Activated CD8-positive, alpha-beta T cell treated with anti-CD3 and anti-CD28 coated beads for 36 hours (primary cell): ENCODE measurements at regions not wholly inside any gene's neighbourhood (a gene's known extent, or its start where the extent isn't known, plus 50 kb on each side); places are given as distances from the start of the nearest gene placed in this dataset.

Source experiments
- ATAC-seq: fragments of 200-7000 bp; cut with Tn5 transposase; one replicate; pipeline ENCODE4 v1.10.0; 2021; ENCODE audit warnings: mild to moderate bottlenecking, moderate library complexity
- CTCF ChIA-PET: fragments of 350-600 bp; sonication (Branson Sonifier 250); formaldehyde crosslinking; loops from one replicate; lab custom pipeline; 2021; ENCODE audit warnings: antibody characterized with exemption; lab: Charles Lee
- POLR2A ChIA-PET: fragments of 350-600 bp; sonication (Branson Sonifier 250); formaldehyde crosslinking; loops from one replicate; lab custom pipeline; 2021; ENCODE audit warnings: antibody characterized with exemption; lab: Charles Lee
- DNase-seq: peaks from one replicate; pipeline ENCODE4 v3.0.0-alpha.2; 2020
- H3K27ac Mint-ChIP-seq: one replicate; pipeline ENCODE4 v1.8.0; 2021; ENCODE audit warnings: mild to moderate bottlenecking, mixed read lengths
- H3K27me3 Mint-ChIP-seq: one replicate; pipeline ENCODE4 v1.8.0; 2021; ENCODE audit warnings: mixed read lengths
- H3K36me3 Mint-ChIP-seq: one replicate; pipeline ENCODE4 v1.8.0; 2021; ENCODE audit warnings: low read depth, mixed read lengths
- H3K4me1 Mint-ChIP-seq: one replicate; pipeline ENCODE4 v1.8.0; 2021; ENCODE audit warnings: low read depth, mixed read lengths
- H3K4me3 Mint-ChIP-seq: one replicate; pipeline ENCODE4 v1.8.0; 2021; ENCODE audit warnings: mild to moderate bottlenecking, moderate library complexity, mixed read lengths
- H3K9me3 Mint-ChIP-seq: one replicate; pipeline ENCODE4 v1.8.0; 2021; ENCODE audit warnings: mixed read lengths
- CTCF ChIP-seq: fragments of 200-600 bp; IDR thresholded peaks from one replicate; pipeline ENCODE4 v1.8.0; 2022; ENCODE audit warnings: antibody characterized with exemption, mild to moderate bottlenecking
- intact Hi-C: fragments of 100-400 bp; cut with micrococcal nuclease; formaldehyde crosslinking; loops from one replicate; pipeline ENCODE4 v1.10.0; 2022

GRCh38 chr18:73691118-73691517, 456.5 kb downstream of the FBXO15 start:
- POLR2A ChIA-PET = no interaction called here
- Mint-ChIP-seq H3K27ac (no peak overlapping the region), H3K27me3 (no peaks in the 10 kb centered on the region), H3K4me3 (no peak overlapping the region), H3K9me3 (no peaks in the 10 kb centered on the region), H3K36me3 (no peaks in the 10 kb centered on the region), H3K4me1 (no peaks in the 10 kb centered on the region)
- TF ChIP-seq CTCF = no peak
- CTCF ChIA-PET = no interaction called here
- intact Hi-C loops = no loop called here
- ATAC-seq = no peak
- no peak for DNase-seq

- no peak for ATAC-seq
- no peak overlapping the region for H3K27ac Mint-ChIP-seq
- intact Hi-C loops = no loop called here
- no peaks in the 10 kb centered on the region for H3K4me1 Mint-ChIP-seq
- CTCF ChIA-PET = no interaction called here
- TF ChIP-seq CTCF = no peak
- H3K4me3 Mint-ChIP-seq = no peak overlapping the region
- POLR2A ChIA-PET = no interaction called here
- H3K9me3 Mint-ChIP-seq = no peaks in the 10 kb centered on the region
- no peaks in the 10 kb centered on the region for H3K27me3 Mint-ChIP-seq
- no peaks in the 10 kb centered on the region for H3K36me3 Mint-ChIP-seq
- no peak for DNase-seq
Measured at GRCh38 chr18:73690222-73690621, 457.4 kb downstream of the FBXO15 start.

- ATAC-seq = no peak
- DNase-seq = no peak
- intact Hi-C loops = no loop called here
- POLR2A ChIA-PET = no interaction called here
- CTCF ChIA-PET = no interaction called here
- Mint-ChIP-seq H3K27me3 (no peaks in the 10 kb centered on the region), H3K4me1 (no peaks in the 10 kb centered on the region), H3K4me3 (no peak overlapping the region), H3K9me3 (no peaks in the 10 kb centered on the region), H3K27ac (no peak overlapping the region), H3K36me3 (no peaks in the 10 kb centered on the region)
- TF ChIP-seq CTCF = no peak
Measured at GRCh38 chr18:73688851-73689711, 458.6 kb downstream of the FBXO15 start.

GRCh38 chr18:73688161-73688560, 459.5 kb downstream of the FBXO15 start:
- Mint-ChIP-seq H3K27me3 (no peaks in the 10 kb centered on the region), H3K27ac (no peak overlapping the region), H3K36me3 (no peaks in the 10 kb centered on the region), H3K4me3 (no peak overlapping the region), H3K4me1 (no peaks in the 10 kb centered on the region), H3K9me3 (no peaks in the 10 kb centered on the region)
- ChIA-PET CTCF (no interaction called here), POLR2A (no interaction called here)
- DNase-seq (no peak), ATAC-seq (no peak)
- TF ChIP-seq CTCF = no peak
- intact Hi-C loops = no loop called here

- Mint-ChIP-seq H3K36me3 (no peaks in the 10 kb centered on the region), H3K4me1 (peaks cover 10% of the 10 kb centered on the region), H3K9me3 (no peaks in the 10 kb centered on the region), H3K4me3 (no peak overlapping the region), H3K27me3 (no peaks in the 10 kb centered on the region), H3K27ac (no peak overlapping the region)
- ChIA-PET POLR2A (no interaction called here), CTCF (no interaction called here)
- DNase-seq = no peak
- TF ChIP-seq CTCF = no peak
- no peak for ATAC-seq
- intact Hi-C loops = no loop called here
Measured at GRCh38 chr18:73684647-73685046, 463.0 kb downstream of the FBXO15 start.
